Omental fat pad (tissue), 3 donors: ENCODE measurements at regions not wholly inside any gene's neighbourhood (a gene's known extent, or its start where the extent isn't known, plus 50 kb on each side); places are given as distances from the start of the nearest gene placed in this dataset.

Experiments
- ATAC-seq: fragments of 150-250 bp; one replicate; pipeline ENCODE4 v1.9.1; 2016; ENCODE audit warnings: mild to moderate bottlenecking, moderate library complexity; ENCODE audit not compliant: low FRiP score
- DNase-seq: peaks from one replicate; pipeline ENCODE4 v3.0.0-alpha.2; 2019; ENCODE audit warnings: low spot score
- CTCF ChIP-seq, 3 donors: fragments of 450-650 bp; IDR thresholded peaks; one replicate each; pipeline ENCODE4 v1.5.1; 2016 to 2017; ENCODE audit warnings: antibody characterized with exemption in 3 of 3, mild to moderate bottlenecking in 3 of 3, moderate library complexity in 2 of 3

- DNase-seq (no peak), ATAC-seq (no peak)
- no peak for TF ChIP-seq CTCF (IDR thresholded peaks at IDR 0.05)
Observed at GRCh38 chr3:28637742-28638141, 289.1 kb upstream of the AZI2 start.

- no peak for TF ChIP-seq CTCF (IDR thresholded peaks at IDR 0.05)
- ATAC-seq, result no peak
- no peak for DNase-seq
Observed at GRCh38 chr3:28645149-28645548, 296.5 kb upstream of the AZI2 start.

- no peak for DNase-seq
- no peak for TF ChIP-seq CTCF (IDR thresholded peaks at IDR 0.05)
Observed at GRCh38 chr3:28646435-28646834, 297.8 kb upstream of the AZI2 start.

GRCh38 chr3:28649266-28649665, 300.6 kb upstream of the AZI2 start:
- DNase-seq (no peak), ATAC-seq (no peak)

More at GRCh38 chr3:28646435-28646834, 297.8 kb upstream of the AZI2 start:
- no peak for ATAC-seq

GRCh38 chr3:28651159-28651558, 302.5 kb upstream of the AZI2 start:
- no peak for DNase-seq
- no peak for TF ChIP-seq CTCF (IDR thresholded peaks at IDR 0.05)
- no peak for ATAC-seq

More at GRCh38 chr3:28649266-28649665, 300.6 kb upstream of the AZI2 start:
- TF ChIP-seq CTCF (IDR thresholded peaks at IDR 0.05), result no peak

GRCh38 chr3:28664123-28664522, 315.5 kb upstream of the AZI2 start:
- no peak for TF ChIP-seq CTCF (IDR thresholded peaks at IDR 0.05)
- DNase-seq, result no peak
- no peak for ATAC-seq

GRCh38 chr3:28667646-28668621, 319.3 kb upstream of the AZI2 start:
- no peak for DNase-seq
- peak; percentile 75 for ATAC-seq
- TF ChIP-seq CTCF (IDR thresholded peaks at IDR 0.05), result no peak
